ENCODE measurements at regions not wholly inside any gene's neighbourhood (a gene's known extent, or its start where the extent isn't known, plus 50 kb on each side); places are given as distances from the start of the nearest gene placed in this dataset.

DNA sequence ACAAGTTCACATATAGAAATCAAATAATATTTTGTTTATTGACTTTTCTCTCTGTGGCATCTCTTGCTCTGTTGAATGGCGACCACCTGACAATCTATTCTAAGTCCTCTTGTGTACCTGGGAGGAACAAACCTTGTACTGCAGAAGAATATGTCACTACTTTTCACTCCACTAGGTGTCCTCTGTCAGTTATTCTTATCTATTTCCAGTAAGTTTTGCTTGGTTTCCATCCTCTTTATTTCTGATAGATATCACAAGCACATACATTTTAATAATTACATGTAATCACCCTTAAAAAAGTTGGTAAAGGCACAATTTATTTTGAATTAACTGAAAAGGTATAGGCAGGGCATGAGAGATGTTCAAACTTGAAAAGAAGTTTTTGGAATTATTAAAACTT is 238.4 kb downstream of the SNCA start:
- no peak for FAIRE-seq

DNA sequence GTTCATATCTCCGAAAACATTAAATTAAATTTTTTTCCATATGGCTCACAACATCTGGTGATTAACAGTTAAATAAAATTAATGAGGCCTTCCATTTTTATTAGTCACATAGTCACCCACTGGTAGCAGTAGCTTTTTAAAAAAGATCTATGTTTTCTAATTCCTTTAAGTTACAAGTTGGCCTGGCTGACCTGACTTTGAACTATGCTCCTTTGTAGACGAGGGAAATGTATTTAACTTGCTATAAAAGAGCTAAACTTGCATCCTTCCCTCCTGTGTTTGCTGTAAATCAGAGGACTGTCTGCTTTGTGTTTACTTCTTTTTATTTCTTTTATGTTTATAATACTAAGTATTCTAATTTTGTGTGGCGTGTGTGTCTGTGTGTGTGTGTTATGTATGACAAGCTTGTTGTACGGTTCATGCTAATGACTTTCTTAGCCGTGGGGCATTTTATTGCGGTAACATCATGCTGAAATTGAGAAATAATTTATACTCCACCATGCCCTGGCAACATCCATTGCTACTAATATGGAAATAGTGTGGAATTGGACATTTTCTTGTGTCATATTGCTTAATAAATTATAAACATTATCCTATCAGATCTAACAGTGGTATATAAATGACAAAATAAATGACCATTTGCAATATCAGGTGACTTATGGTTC is 241.7 kb downstream of the SNCA start:
- no peak for FAIRE-seq

DNA sequence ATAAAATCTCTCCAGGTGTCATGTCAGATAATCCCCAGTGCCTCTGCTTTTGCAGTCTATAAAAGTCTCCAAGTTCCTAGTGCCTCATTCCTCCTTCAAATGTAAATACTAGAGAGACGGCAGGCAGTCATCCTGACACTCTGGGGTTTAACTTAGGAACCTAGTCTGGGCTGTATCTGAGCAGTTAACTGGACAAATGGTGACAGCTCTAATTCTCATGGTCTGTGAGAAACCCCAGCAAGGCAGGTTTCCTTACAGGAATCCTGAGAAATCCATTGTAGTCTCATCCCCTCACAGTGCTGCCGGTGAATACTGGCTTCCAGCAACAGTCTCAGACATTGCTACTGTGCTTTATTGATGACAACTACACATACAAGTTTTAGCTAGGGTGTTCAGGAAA is 246.8 kb downstream of the SNCA start:
- FAIRE-seq = no peak

DNA sequence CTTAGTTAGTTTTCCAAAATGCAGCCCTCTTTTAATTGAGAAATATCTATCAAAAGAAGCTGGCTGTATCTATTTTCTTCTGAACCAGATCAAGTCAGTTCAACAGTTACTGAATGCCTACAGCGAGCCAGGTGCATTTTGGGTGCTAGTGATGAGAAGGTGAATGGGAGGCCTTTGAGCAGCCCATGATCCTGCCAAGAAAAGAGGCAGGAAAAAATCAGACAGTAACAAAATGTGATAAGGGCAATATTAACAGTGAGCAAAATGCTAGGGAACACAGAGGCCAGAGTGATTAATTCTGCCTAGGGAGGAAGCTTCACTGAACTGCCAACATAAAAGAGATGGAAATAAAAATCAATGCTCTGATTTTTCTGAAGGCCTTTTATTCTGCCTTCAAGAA is 248.5 kb downstream of the SNCA start:
- no peak for FAIRE-seq

DNA sequence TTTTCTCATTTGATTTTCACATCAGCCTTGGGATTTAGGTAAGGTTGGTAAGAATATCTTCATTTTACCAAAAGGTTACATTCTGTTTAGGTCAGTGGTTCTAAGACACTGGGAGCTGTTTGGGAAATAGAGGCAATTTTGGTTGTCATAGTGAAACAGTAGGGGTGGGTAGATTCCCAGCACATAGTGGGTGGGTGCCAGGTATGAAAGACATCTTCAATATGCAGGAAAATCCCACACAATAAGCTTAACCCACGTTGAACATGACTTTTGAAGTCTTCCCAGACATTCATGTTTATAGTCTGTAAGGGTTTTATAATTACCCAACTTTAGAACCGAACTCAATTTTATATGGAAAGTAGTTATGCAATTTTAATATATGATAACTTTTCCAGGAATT is 249.6 kb downstream of the SNCA start:
- no peak for FAIRE-seq

DNA sequence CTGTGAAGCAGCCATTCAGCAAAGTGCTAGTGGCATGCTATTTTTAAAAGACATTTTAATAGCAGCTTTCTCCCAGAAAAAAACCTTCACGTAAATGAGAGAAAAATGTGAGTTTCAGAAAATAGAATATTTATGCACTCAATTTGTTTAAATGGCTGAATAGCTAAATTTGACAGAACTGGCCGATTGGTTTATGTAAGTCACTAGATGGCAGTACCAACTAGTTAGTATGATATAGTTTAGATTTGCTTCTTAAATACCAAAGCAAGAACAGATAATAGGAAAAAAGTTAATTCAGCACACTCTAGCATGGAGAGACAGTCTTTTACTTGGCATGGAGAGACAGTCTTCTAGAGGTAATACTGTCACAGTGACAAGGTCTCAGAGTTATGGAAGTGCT is 250.1 kb downstream of the SNCA start:
- no peak for FAIRE-seq

DNA sequence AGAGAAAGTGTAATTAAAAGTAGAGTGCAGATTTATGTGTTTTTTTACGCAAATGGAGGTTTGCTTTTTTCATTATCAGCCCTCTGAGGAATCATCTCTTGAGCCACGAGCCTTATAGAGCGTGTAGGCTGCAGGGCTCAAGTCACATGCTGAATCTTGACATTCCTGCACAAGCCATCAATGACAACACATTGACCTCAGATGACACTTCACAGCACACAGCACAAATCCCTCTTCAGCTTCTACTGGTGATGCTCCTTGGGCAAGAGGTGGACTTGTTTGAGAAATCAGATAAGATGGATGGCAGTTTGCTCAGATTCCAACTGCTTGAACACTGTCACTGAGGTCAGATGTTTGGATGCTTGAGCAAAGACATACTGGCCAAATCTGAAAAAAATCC is 250.6 kb downstream of the SNCA start:
- no peak for FAIRE-seq

DNA sequence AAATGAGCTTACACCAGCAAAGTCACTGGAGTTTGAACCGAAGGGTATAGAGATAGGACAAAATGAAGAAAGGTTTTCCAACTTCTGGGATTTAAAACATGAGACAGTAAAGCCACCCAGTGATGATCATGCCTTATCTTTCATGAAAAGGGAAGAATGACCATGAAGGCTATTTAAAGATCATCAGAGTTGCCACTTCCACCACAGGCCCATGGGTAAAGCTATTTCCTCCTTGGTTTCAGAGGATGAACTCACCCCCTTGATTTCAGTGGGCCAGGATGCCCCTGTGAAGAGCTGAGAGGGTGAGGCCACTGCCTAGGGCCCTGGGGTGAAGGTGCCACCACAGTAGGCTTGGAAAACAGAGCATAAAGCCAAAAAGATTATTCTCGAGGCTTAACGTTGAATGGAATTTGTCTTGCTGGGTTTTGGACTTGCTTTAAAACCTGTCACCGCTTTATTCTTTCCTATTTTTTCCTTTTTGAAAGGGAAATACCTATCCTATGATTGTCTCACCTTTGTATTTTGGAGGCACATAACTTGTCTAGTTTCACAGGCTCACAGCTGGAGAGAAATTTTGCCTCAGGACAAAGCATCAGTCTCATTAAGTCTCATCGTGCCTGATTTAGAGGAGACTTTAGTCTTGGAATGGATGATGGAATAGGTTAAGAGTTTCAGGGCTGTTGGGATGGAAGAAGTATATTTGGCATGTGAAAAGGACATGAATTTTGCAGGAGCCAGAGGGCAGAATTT is 254.0 kb downstream of the SNCA start:
- FAIRE-seq = no peak

DNA sequence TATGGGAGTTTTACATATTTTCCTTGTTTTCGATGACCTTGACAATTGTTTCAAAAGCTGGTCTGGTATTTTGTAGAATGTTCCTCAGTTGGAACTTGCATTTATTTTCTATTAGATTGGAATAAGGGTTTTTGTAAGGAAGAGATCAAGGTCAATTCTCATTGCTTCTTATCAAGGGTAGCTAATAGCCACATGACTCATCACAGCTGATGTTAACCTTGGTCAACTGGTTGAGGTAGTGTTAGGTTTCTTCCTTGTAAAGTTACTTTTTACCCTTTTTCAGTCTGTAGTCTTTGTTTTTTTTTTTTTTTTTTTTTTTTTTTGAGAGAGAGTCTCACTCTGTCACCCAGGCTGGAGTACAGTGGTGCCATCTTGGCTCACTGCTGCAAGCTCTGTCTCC is 257.2 kb downstream of the SNCA start:
- FAIRE-seq = no peak

DNA sequence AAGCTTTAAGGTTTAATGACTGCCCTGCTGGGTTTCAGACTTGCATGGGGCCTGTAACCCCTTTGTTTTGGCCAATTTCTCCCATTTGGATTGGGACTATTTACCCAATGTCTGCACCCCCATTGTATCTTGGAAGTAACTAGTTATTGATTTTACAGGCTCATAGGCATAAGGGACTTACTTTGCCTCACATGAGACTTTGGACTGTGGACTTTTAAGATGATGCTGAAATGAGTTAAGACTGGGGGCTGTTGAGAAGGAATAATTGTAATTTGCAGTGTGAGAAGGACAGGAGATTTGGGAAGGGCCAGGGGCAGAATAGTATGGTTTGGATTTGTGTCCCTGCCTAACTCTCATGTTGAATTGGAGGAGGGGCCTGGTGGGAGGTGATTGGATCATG is 260.7 kb downstream of the SNCA start:
- no peak for FAIRE-seq

DNA sequence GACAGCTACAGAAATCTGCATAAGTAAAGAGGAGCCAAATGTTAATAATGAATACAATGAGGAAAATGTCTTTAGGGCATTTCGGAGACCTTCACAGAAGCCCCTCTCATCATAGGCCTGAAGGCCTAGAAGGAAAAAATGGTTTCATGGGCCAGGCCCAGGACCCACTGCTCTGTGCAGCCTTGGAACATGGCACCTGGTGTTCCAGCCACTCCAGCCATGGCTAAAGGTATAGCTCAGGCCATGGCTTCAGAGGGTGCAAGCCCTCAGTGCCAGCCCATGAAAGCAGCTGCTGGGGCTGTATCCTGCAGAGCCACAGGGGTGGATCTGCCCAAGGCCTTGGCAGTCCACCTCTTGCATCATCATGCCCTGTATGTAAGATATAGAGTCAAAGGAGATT is 261.1 kb downstream of the SNCA start:
- no peak for FAIRE-seq

DNA sequence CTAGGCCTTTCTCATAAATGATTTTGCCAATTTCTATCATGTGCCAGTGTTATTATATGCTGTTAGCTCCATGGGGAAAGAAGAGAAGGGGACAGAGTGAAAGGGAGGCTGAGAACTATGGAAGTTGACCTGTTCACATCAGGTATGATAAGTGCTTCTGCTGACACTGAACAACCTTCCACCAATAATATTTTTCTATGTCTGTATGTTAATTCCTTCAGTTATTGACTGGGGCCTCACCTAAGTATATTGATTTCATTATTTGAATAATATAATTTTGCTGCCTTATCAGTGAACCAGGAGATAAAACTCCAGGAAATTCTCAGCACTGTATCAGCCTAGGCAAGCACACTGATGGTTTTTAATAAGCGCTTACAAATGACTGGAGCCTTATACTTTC is 262.8 kb downstream of the SNCA start:
- no peak for FAIRE-seq

DNA sequence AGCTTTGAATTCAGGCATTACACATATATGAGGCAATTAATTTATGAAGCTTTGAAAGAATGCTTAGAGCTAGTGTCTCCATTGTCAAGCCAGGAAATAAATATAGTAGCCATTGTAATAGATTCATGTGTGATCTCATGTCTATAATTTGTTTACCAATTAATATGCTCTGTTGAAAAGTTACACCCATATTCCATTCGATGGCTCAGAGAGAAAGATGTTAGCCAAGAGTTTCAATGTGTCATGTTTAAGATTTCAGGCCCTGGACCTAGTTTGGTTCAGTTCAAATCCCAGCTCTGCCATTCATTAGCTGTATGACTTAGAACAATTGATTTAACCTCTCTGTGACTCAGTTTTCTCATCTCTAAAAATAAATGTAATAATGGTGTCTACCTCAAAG is 263.3 kb downstream of the SNCA start:
- no peak for FAIRE-seq

DNA sequence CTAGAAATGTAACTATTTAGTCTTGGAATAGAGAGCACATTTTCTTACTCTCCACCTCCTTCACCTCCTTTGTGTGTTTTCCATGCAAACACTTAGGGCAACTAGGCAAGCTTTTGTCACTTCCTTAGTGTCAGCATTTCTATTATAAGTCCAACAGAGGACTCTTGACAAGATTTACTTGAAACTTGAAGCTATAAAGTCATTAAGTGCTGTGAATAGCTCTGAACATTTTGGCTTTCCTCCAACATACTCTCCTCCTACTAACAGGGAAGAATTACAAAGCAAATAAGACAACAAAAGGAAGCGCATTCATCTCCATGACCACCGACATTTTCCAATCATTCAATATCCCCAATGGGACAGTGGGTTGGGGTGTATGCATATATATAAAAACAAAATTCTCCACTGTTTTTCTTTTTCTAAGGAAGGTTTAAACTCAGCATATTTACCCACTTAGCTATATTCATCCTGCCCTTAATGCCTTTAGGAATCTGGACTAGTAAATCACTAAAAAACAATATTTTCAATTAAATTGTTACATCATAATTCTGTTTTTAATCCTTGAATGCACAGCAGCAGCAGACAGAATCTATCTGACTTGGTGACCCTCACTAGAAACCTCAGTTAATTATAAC is 264.6 kb downstream of the SNCA start:
- FAIRE-seq = no peak

DNA sequence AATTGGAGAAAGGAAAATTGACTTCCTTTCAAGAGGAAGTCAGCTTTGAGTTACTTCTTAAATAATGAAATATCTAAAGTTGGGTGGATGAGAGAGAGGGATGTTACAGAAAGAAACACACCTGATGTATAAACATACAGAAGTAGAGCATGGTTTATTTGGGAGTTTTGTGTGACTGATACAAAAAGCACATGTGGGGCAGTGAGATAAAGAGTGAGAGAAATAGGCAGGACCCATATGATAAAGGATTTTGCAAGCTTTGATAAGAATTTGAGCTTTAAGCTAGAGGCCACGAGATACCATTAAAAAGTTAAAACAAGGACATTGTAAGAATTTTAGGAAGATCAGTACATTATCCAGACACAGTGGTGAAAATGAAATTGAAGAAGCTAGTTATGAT is 263.3 kb upstream of the GPRIN3 start:
- FAIRE-seq = no peak

DNA sequence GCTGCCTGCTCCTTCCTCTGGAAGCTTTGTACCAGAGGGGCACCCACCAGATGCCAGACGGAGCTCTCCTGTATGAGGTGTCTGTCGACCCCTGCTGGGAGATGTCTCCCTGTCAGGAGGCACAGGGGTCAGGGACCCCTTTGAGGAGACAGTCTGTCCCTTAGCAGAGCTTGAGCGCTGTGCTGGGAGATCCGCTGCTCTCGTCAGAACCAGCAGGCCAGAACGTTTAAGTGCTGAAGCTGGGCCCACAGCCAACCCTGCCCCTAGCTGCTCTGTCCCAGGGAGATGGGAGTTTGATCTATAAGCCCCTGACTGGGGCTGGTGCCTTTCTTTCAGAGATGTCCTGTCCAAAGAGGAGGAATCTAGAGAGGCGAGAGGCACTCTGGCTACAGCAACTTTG is 260.3 kb upstream of the GPRIN3 start:
- FAIRE-seq = no peak

DNA sequence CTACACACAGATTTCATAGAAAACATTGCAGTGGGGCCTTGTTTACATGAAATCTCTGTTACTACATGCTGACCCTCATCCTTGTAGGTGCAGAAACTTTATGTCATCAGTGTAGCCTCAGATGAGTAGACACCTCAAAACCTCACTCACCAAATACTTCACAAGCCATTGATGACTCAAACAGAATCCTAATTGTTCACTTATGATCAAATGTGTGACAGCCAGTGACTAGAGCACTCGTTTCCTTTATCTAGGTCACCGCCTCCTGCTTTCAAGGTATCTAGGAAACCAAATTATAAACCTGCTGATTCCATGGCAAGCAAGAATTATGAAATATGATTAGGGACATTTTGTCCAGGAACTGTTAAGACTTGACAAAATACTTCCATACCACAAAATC is 255.8 kb upstream of the GPRIN3 start:
- no peak for FAIRE-seq

DNA sequence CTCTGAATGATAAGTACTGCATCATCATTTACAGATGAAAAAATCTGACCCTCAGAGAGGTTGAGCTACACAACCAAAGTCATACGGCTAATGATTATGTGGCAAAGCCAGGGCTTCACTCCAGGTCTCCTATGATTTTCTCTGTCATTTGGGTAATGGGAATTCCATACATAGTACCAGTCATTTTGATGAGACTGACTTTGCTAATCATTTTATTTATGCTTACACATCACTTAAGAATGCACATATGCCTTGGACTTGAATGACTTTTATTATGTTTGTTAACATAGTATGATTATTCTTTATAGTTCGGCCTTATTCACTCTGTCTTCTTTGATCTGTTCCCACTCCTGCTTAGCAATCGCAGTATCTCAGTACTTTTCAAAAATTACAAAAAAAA is 255.1 kb upstream of the GPRIN3 start:
- FAIRE-seq = no peak

DNA sequence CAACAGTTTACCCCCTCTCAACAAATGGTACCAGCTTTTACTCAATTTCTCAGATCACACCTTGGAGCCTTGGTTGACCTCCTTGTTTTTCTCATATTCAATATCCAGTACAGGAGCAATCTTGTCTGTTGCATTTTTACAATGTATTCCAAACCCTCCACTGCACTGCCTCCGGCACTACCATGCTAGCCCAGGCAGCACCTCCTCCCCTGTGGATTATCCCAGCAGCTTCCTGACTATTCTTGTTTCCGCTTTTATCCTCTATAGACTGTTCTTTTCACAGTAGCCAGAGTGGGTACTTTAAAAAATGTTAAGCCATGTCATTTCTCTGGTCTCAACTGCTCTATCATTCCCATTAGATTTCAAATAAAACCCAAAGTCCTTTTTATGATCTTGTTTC is 253.4 kb upstream of the GPRIN3 start:
- FAIRE-seq = no peak

DNA sequence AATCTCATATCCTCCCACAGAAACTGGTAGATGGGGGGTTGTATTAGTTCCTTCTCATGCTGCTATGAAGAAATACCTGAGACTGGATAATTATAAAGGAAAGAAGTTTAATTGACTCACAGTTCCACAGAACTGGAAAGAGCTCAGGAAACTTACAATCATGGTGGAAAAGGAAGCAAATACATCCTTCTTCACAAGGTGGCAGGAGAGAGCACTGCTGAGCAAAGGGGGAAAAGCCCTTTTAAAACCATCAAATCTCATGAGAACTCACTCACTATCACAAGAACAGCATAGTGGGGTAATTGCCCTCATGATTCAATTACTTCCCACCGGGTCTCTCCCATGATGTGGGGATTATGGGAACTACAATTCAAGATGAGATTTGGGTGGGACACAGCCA is 250.5 kb upstream of the GPRIN3 start:
- FAIRE-seq = no peak

DNA sequence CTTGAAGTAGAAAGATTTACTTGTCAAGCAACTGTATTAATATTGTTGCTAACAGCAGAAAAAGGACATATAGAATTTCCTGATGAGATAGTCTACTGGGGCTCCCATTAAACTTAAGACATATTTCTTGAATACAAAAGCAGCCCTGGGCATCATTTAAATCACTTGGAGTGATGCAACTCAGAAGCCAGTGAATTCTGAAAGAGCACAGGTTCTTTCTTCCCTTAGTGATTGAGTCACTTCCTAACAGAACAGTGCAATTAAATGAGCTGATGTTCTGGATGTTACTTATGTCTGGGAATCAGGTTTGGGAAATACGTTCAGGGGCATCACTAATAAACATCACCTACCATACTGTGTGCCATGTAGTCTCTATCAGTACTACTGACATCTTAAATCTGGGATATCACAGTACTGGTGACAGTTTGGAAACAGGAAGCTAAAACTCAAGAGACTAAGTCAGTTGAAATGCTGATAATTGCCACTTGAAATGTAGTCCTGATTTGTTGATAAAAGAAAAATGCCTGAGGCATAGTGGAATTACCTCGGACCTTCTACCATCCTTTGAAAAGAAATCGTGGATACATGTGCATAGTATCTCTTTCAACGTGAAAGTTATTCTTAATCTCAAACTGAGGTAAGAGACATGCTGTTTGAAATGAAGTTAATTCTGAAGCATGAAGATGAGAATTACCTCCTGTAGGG is 249.2 kb upstream of the GPRIN3 start:
- FAIRE-seq = no peak

DNA sequence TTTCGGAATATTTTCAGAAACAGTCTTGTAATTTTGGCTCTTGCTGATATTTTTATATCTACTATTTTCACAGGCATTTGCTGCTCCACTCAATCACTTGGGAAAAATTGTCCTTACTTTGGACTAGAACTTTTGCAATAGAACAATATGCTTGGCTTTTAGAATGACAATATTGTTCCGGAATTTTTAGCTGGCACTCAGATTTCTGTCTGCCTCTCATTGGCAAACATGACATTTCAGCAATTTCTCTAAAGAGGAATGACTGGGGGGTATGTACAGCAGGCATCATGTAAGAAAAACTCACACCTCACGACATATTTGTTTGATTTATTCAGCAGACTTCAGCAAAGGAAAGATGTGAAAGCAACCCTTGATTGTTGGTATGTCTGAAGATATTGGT is 243.6 kb upstream of the GPRIN3 start:
- FAIRE-seq = no peak

DNA sequence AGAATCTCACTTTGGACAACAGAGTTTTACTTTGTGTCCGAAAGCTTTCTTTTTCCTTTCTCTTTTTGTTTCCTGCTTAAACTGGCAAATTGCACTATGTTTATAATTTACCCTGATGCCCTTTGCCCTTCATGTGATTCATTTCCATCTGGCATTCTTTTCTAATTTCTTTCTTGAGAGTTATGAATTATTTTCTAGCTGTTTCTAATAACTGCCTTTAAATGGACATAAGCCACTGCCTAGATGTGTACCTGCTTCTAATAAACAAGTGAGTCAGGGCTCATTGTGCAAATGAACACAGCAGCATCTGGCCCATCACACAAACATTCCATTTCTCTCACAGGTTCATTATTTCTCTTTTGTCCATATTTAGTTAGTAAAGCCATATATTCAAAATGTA is 242.3 kb upstream of the GPRIN3 start:
- FAIRE-seq = no peak

DNA sequence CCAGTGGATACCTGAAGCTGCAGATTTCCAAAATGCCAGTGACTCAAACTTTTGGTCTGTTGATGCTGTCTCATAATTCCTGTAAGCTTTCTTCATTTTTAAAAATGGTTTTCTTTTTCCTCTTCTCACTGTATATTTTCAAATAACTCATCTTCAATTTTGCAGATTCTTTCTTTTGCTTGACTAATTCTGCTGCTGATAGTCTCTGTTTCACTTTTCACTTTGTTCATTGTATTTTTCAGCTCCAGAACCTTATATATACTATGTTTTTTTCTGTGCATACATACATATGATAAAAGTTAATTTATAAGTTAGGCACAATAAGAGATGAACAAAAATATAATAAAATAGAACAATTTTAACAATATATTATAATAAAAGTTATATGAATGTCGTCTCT is 237.7 kb upstream of the GPRIN3 start:
- FAIRE-seq = no peak

Data from TTC549 (cell line).